Prostate gland (tissue), 2 donors: ENCODE measurements at regions not wholly inside any gene's neighbourhood (a gene's known extent, or its start where the extent isn't known, plus 50 kb on each side); places are given as distances from the start of the nearest gene placed in this dataset.

ENCODE experiments used
- CTCF ChIP-seq, 4 experiments: fragments of 200-600 bp in 2 of 4; fragments of 450-650 bp in 2 of 4; sonication (generic) in 2 of 4; IDR thresholded peaks; 1 replicate in 3 of 4; 2 replicates in 1 of 4; pipeline ENCODE4 v1.5.1; 2016 to 2019; ENCODE audit warnings: antibody characterized with exemption in 4 of 4, mild to moderate bottlenecking in 2 of 4, moderate library complexity in 2 of 4
- POLR2A ChIP-seq: fragments of 450-650 bp; IDR thresholded peaks from one replicate; pipeline ENCODE4 v1.6.1; 2016; ENCODE audit warnings: antibody characterized with exemption, mild to moderate bottlenecking

GRCh38 chr1:29971703-29972102, 735.4 kb downstream of the PTPRU start:
- TF ChIP-seq CTCF (IDR thresholded peaks at IDR 0.05) (no peak), POLR2A (no peak)
